HG03439 (cell line): ENCODE measurements at regions not wholly inside any gene's neighbourhood (a gene's known extent, or its start where the extent isn't known, plus 50 kb on each side); places are given as distances from the start of the nearest gene placed in this dataset.

ENCODE experiments used
- ATAC-seq: cut with Tn5 transposase; IDR thresholded peaks from one replicate; pipeline ENCODE4 v1.9.1; 2021; ENCODE audit warnings: mild to moderate bottlenecking, moderate library complexity; ENCODE audit not compliant: unreplicated experiment

GRCh38 chr6:6518631-6519427, 69.7 kb upstream of the LY86 start:
- ATAC-seq, result no peak

DNA sequence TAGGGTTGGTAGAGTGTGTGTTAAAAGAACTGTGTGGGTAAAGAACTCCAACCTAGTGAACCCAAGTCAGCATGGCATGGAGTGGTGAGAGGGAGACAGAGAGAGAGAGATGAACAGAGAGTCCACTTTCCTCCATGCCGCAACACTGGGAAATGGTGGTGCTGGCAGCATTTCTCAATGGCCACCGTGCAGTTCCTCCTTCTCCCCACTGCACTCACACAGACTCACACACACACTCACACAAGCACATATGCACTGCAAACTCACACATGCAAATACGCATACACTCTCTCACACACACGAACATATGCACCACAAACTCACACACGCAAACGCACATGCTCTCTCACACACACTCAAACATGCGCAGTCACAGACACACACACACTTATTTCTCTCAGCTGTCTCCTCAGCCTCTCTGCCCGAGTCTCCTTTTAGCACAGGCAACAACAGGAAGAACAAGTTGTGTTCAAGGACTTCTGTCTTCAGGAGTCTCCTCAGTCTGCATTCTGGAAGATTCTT, 66.5 kb upstream of the LY86 start:
- no peak for ATAC-seq

DNA sequence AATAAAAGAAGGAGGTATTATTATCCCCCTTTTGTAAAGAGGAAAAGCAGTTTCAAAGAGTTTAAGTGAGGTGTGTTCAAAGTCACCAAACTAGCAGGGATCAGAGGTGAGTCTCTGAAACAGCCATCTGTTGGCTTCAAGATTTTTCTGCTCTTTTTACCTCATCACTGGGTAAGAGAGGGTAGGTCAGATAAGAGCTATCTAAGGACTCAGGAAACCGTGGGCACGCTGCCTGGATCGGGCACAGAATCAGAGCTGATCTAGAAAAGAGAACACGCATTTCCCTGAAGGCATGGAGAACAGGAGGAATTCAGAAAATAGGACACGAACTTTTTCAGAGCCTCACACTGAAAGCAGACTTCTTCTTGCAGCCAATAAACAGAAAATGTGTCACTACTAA, 65.8 kb upstream of the LY86 start:
- ATAC-seq, result no peak

DNA sequence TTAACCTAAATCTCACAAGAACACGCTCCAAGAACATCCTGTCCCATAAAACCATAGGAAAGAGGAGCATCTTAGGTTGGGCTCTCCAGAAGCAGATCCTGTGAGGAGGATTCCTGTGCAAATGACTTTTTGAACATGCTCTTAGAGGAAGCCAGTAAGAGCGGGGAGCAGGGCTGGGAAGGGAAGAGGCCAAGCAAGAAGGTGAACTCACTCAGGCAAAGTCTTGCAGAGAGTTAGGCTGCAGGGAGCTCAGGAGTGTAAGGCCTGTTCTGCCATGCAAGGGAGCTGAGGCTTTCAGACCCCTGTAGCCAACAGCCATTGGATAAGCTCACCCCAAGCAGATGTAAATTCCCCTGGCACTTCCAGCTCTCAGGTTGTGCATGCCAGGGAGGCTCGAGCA, 63.6 kb upstream of the LY86 start:
- ATAC-seq, result no peak

DNA sequence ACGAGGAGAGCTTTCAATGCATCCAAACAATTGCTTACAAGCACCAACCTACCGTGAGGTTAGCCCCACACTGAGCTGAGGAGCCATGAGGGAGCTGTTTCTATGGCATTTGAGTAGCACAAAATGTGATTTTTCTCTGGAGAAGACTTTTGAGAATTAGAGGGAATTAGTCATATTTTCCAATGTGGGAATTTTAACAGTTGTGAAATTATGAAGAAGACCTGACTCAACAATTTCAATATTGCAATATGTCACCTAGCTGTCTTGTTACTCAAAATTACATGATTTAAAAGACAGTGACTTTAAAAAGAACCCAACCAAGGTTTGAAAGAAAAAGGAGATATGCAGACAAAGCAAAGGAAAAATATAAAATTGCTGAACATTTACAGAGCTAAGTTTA, 62.6 kb upstream of the LY86 start:
- no peak for ATAC-seq

DNA sequence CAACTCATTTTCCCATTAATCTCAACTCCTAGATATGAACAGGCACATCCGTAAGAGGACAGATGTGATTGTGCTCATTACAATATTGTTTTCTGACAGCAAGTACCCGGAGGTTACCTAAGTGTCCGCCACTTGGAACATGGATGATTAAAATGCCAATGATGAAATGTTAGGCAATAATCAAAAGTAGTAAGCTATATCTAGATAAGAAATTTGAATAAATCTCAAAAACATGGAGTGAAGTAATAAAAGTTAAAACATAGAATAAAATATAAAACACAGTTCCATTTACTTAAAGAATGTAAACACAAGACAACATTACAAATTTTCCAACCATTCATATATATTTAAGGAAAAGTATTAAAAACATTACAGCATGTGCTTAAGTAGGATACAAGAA, 59.2 kb upstream of the LY86 start:
- no peak for ATAC-seq

DNA sequence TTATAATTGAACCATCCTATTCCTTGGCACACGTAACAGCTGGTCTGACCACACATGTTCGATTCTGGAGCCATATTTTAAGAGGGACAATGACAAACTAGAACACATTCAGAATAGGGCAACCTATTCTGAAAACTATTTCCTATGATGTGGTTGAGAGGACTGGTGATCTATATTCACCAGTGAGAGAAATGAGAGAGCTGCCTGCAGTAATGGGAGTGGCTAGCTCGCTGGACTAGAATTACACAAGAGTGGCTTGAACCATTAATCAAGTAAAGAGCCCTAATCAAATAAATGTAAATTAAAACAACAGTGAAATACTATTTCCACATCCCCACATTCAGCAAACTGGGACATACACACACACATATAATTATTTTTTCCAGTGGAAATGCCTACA, 55.3 kb upstream of the LY86 start:
- no peak for ATAC-seq

DNA sequence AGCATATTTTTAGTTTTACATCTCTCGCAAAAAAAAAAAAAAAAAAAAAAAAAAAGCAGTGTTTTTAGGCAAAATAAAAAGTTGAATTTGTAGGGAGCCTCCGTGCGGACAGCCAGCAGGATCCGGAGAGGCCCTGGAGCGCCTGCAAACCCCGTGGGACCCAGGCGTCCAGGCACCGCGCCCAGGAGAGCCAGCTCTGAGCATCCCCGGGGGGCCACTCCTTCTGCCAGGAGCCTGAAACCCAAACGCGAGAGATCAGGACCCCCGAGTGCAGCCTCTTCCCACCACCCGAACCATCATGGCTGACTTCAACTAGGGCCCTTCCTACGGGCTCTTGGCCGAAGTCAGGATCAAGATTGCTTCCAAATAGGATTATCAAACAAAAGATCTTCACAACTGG, 54.1 kb upstream of the LY86 start:
- ATAC-seq, result no peak

DNA sequence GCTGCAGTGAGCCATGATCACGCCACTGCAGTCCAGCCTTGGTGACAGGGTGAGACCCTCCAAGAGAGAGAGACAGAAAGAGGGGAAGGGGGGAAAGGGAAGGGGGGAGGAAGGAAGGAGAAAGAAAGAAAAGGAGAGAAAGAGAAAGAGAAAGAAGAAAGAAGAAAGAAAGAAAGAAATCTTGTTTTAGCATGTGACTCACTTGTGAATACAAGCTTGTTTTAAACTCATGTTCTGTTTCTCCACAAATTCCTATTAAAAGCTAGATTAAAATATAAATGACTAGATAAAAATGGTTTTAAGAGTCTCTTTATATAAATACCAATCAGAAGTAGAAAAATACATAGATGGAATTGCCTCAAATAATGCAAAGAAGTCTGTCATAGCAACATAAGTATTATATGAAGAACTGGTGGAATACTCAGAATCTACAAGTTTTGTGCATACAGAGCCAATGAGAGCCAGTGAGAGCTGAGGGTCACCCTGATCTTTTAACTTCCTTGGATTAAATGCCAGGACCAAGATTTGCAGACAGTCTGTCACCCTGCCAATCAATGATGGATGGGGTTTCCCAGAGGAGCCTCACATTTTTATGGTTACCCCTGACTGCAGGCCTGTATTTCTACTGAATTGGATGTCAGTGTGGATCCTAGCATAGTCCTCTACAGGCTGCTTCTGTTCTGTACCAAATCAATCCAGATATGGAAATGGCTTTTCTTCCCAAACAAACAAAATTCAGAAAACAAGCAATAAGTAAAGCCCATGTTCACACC, 50.8 kb upstream of the LY86 start:
- ATAC-seq, result no peak

GRCh38 chr6:6538261-6538660, 50.3 kb upstream of the LY86 start:
- no peak for ATAC-seq
